ENCODE measurements at regions not wholly inside any gene's neighbourhood (a gene's known extent, or its start where the extent isn't known, plus 50 kb on each side); places are given as distances from the start of the nearest gene placed in this dataset.

DNA sequence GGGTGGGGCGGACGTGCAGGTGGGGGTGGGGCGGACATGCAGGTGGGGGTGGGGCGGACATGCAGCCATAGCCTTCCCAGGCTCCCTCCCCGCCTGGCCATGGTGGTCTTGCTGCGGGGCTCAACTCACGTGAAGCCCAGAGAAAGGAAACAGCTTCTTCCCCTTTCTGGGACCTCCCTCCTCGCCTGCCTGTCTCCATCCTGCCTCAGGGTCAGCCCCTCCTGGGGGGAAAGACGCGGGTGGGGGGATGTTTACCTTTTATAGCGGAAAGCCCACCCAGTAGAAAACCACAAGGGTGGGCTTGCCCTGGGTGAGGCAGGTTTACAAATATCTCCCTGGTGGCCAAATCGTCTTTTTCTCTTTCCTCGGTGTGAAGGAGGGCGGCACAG lies 520.0 kb downstream of the GLRX3 start:
- no peak overlapping the region for H3K4me3 ChIP-seq
- no peaks in the 10 kb centered on the region for H3K27me3 ChIP-seq
- no peaks in the 10 kb centered on the region for H3K9me3 ChIP-seq
- intact Hi-C loops (cut with DNase I; ENCODE audit: low total_unique reads), result no loop called here
- H3K27ac ChIP-seq, result no peak overlapping the region
- DNase-seq, result no peak
- no peaks in the 10 kb centered on the region for H3K4me1 ChIP-seq
- H3K36me3 ChIP-seq, result no peaks in the 10 kb centered on the region
- TF ChIP-seq, protein P1, sequence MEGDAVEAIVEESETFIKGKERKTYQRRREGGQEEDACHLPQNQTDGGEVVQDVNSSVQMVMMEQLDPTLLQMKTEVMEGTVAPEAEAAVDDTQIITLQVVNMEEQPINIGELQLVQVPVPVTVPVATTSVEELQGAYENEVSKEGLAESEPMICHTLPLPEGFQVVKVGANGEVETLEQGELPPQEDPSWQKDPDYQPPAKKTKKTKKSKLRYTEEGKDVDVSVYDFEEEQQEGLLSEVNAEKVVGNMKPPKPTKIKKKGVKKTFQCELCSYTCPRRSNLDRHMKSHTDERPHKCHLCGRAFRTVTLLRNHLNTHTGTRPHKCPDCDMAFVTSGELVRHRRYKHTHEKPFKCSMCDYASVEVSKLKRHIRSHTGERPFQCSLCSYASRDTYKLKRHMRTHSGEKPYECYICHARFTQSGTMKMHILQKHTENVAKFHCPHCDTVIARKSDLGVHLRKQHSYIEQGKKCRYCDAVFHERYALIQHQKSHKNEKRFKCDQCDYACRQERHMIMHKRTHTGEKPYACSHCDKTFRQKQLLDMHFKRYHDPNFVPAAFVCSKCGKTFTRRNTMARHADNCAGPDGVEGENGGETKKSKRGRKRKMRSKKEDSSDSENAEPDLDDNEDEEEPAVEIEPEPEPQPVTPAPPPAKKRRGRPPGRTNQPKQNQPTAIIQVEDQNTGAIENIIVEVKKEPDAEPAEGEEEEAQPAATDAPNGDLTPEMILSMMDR (IDR thresholded peaks at IDR 0.05), result no peak

DNA sequence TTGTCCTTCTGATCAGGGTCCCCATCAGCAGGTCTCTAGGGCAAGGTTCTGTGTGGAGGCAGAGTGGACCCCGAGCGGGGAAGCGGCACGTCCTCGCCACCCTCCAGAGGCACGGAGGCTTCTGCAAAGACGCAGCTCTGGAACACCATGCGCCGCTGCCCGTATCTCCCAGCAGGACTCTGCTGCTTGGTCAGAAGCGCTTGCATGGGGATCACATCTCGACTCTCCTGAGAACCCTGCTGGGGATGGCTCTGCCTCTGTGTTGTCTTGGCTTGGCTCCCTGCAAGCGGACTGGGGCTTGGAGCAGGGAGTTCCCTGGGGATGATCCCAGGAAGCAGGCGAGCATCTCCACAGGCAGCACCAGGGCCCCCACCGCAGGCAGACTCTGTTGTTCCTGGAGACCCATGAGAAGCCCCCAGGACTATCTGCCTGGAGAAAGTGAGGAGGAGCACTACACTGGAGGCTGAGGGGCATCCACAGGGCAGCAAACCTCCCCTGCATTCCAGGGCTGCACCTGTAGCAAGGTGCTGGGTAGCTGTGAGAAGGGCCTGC lies 520.5 kb downstream of the GLRX3 start:
- no peaks in the 10 kb centered on the region for H3K36me3 ChIP-seq
- H3K4me3 ChIP-seq, result no peak overlapping the region
- intact Hi-C loops (cut with DNase I; ENCODE audit: low total_unique reads), result no loop called here
- H3K27ac ChIP-seq, result no peak overlapping the region
- H3K9me3 ChIP-seq, result no peaks in the 10 kb centered on the region
- no peaks in the 10 kb centered on the region for H3K27me3 ChIP-seq
- no peak for DNase-seq
- TF ChIP-seq POLR2A (IDR thresholded peaks at IDR 0.05), result no peak
- TF ChIP-seq, protein P1 (IDR thresholded peaks at IDR 0.05), result no peak
- no peaks in the 10 kb centered on the region for H3K4me1 ChIP-seq

DNA sequence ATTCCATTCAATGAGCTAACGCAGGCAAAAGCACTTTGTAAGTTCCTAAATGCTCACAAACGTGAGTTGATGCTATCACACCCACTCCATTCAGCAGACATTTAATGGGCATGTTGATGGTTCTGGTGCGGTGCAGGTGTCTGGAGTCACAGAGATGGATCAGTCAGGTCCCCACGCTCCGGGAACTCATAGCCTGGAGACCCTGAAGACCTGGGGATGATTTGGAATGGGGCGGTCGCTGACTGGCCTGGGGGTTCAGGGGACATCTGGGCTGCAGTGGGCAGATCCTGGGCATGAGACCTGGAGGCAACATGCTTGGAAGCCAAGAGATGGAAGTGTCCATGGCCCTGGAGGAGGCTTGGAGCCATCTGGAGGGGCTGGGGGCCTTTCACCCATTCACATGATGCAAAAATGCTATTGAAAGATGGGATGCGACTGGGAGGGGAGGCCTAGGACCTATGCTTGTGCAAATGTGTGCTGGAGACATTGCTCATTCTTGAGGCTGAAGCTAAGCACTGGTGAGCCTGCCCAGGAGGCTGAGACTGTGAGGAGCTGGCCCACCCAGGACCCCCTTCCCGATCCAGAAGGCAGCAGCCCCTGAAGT lies 522.6 kb downstream of the GLRX3 start:
- Histone ChIP-seq H3K27ac (no peak overlapping the region), H3K27me3 (no peaks in the 10 kb centered on the region), H3K9me3 (no peaks in the 10 kb centered on the region), H3K4me1 (no peaks in the 10 kb centered on the region), H3K36me3 (no peaks in the 10 kb centered on the region), H3K4me3 (no peak overlapping the region)
- DNase-seq, result no peak
- intact Hi-C loops (cut with DNase I; ENCODE audit: low total_unique reads), result no loop called here
- TF ChIP-seq, protein P1 (IDR thresholded peaks at IDR 0.05), result no peak
- no peak for TF ChIP-seq POLR2A (IDR thresholded peaks at IDR 0.05)

DNA sequence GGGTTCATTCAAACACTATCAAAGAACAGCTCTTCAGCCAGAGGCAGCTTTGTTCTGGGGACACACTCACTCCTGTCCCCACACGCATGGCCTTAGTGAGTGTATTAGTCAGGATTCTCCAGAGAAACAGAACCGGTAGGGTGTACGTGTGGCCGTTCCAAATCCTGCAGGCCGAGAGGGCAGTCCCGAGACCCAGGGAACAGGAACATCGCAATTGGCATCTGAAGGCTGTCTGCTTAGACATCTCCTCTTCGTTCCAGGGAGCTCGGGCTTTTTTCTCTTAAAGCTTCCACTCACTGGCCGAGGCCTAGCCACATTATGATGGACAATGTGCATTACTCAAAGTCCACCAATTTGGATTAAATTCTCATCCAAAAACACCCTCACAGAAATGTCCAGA lies 523.3 kb downstream of the GLRX3 start:
- no peaks in the 10 kb centered on the region for H3K36me3 ChIP-seq
- TF ChIP-seq, protein P1 (IDR thresholded peaks at IDR 0.05), result no peak
- intact Hi-C loops (cut with DNase I; ENCODE audit: low total_unique reads), result no loop called here

DNA sequence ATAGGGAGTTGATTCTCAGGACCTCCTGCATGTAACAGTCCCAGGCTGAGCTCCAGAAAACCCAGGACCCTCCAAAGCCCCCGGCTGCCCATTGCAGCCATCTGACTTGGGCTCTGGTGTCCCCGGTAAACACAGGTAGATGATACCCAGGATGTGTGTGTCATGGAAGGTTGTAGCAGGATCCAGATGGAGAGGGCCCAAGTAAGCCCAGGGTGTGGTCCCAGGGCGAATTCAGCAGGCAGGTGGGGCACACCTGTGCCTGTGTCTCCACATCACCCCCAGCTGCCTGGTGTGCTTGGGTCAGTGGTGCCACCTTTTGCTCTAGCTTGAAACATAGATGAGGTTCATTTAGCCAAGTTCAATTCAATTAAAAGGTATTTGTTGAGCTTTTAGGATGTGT lies 524.1 kb downstream of the GLRX3 start:
- Histone ChIP-seq H3K27me3 (no peaks in the 10 kb centered on the region), H3K27ac (no peak overlapping the region), H3K4me1 (no peaks in the 10 kb centered on the region), H3K36me3 (no peaks in the 10 kb centered on the region), H3K9me3 (no peaks in the 10 kb centered on the region), H3K4me3 (no peak overlapping the region)
- intact Hi-C loops (cut with DNase I; ENCODE audit: low total_unique reads), result no loop called here
- TF ChIP-seq POLR2A (IDR thresholded peaks at IDR 0.05), result no peak
- TF ChIP-seq, protein P1 (IDR thresholded peaks at IDR 0.05), result no peak
- DNase-seq, result no peak

More for the DNA sequence above, 523.3 kb downstream of the GLRX3 start:
- H3K4me1 ChIP-seq, result no peaks in the 10 kb centered on the region
- no peak for DNase-seq
- H3K27me3 ChIP-seq, result no peaks in the 10 kb centered on the region
- no peak overlapping the region for H3K27ac ChIP-seq
- no peak overlapping the region for H3K4me3 ChIP-seq
- H3K9me3 ChIP-seq, result no peaks in the 10 kb centered on the region
